KMS-11 (cell line): ENCODE measurements at regions not wholly inside any gene's neighbourhood (a gene's known extent, or its start where the extent isn't known, plus 50 kb on each side); places are given as distances from the start of the nearest gene placed in this dataset.

Experiments
- H2AFZ ChIP-seq: fragments of 200-600 bp; sonication (generic); 2 replicates; pipeline ENCODE4 v1.6.1; 2016; ENCODE audit warnings: antibody characterized with exemption, mixed run types, low read depth
- H3K27ac ChIP-seq: fragments of 200-600 bp; sonication (generic); 2 replicates; pipeline ENCODE4 v1.6.1; 2016; ENCODE audit warnings: mild to moderate bottlenecking, mixed run types
- H3K27me3 ChIP-seq: fragments of 200-600 bp; sonication (generic); 2 replicates; pipeline ENCODE4 v1.6.1; 2017; ENCODE audit warnings: mild to moderate bottlenecking, low read depth, mixed run types, moderate library complexity; ENCODE audit not compliant: insufficient read depth
- H3K36me3 ChIP-seq: fragments of 200-600 bp; sonication (generic); 2 replicates; pipeline ENCODE4 v1.6.1; 2017; ENCODE audit warnings: mild to moderate bottlenecking, mixed run types; ENCODE audit not compliant: insufficient read depth
- H3K4me1 ChIP-seq: fragments of 200-600 bp; sonication (generic); 2 replicates; pipeline ENCODE4 v1.6.1; 2016; ENCODE audit warnings: mild to moderate bottlenecking, low read depth, mixed run types; ENCODE audit not compliant: poor library complexity, severe bottlenecking
- H3K4me2 ChIP-seq: fragments of 200-600 bp; sonication (generic); 2 replicates; pipeline ENCODE4 v1.7.0; 2016; ENCODE audit warnings: mild to moderate bottlenecking, mixed run types
- H3K4me3 ChIP-seq: fragments of 200-600 bp; sonication (generic); IDR thresholded peaks from 2 replicates; pipeline ENCODE4 v1.6.1; 2017; ENCODE audit warnings: low read depth, low read length, mixed read lengths; ENCODE audit not compliant: insufficient read depth
- H3K79me2 ChIP-seq: fragments of 200-600 bp; sonication (generic); 2 replicates; pipeline ENCODE4 v1.6.1; 2016; ENCODE audit warnings: low read depth, mixed run types; ENCODE audit not compliant: insufficient read depth
- H3K9ac ChIP-seq: fragments of 200-600 bp; sonication (generic); 2 replicates; pipeline ENCODE4 v1.6.1; 2016; ENCODE audit warnings: mild to moderate bottlenecking, mixed run types
- H4K20me1 ChIP-seq: fragments of 200-600 bp; sonication (generic); 2 replicates; pipeline ENCODE4 v1.6.1; 2016; ENCODE audit warnings: mild to moderate bottlenecking, mixed run types; ENCODE audit not compliant: insufficient read depth
- CTCF ChIP-seq: fragments of 200-600 bp; sonication (generic); conservative IDR thresholded peaks from 2 replicates; pipeline ENCODE4 v1.6.1; 2017; ENCODE audit warnings: low read depth, mild to moderate bottlenecking, antibody characterized with exemption, low read length, moderate library complexity, mixed read lengths

DNA sequence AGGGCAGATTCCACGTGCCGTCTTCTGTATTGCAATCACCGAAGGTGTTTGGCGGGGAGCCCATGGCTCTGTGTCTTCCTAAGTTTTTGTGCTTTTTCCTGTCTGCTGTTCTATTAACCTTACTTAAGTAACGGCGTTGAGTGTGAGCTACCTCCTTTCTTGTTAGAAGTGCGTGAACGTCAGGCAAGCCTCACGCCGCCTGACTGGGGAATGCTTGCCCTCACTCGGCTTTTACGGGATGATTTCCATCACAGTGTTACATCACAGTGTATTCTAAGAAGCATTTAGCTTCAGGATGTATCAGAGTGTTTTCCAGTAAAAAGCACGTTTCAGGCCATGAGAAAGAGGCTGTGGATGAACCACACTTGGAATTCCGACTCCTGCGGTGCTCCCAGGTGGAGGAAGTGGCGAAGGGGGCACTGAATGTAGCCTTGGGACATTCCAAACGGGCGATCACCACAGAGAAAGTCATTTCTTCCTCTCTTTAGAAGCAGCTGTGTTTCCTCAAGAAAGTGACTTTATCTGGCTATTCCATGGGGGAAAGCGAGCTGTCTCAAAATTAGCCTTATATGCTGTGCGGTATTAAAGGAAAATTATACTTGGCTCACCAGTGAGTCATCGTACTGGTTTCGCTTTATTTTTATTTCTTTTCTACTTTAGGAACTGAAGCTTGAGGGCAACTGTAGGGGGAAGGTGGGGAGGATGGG is 290.7 kb downstream of the KLF6 start:
- Histone ChIP-seq H3K27ac (no peak overlapping the region), H3K4me3 (no peak overlapping the region), H3K9ac (no peak overlapping the region), H3K4me2 (no peak overlapping the region), H3K27me3 (no peaks in the 10 kb centered on the region), H3K4me1 (no peaks in the 10 kb centered on the region), H3K79me2 (no peaks in the 10 kb centered on the region), H3K36me3 (no peaks in the 10 kb centered on the region), H2AFZ (no peak overlapping the region), H4K20me1 (no peaks in the 10 kb centered on the region)
- no peak for TF ChIP-seq CTCF

DNA sequence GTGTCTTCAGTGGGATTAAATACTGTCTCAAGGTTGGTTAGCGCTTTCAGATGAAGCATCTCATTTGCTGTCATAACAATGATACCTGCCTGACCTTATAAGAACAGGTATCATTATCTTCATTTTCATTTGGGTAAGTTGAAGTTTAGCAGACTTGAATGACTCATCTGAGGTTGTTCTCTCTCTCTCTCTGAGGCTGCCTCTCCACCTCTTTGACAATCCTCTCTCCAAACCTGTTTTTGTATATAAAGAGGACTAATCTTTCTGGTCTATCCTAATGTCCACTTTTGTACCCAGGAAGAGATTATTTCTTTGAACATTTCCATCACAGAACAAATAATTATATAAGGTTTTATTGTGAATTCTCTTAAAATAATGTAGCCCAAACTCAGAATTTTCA is 291.4 kb downstream of the KLF6 start:
- no peaks in the 10 kb centered on the region for H4K20me1 ChIP-seq
- no peak overlapping the region for H2AFZ ChIP-seq
- no peak for TF ChIP-seq CTCF
- H3K79me2 ChIP-seq = no peaks in the 10 kb centered on the region
- no peaks in the 10 kb centered on the region for H3K36me3 ChIP-seq
- no peaks in the 10 kb centered on the region for H3K27me3 ChIP-seq
- no peaks in the 10 kb centered on the region for H3K4me1 ChIP-seq
- H3K27ac ChIP-seq = no peak overlapping the region
- no peak overlapping the region for H3K4me3 ChIP-seq
- H3K4me2 ChIP-seq = no peak overlapping the region
- no peak overlapping the region for H3K9ac ChIP-seq

- TF ChIP-seq CTCF = no peak
- no peaks in the 10 kb centered on the region for H3K27me3 ChIP-seq
- H4K20me1 ChIP-seq = no peaks in the 10 kb centered on the region
- no peaks in the 10 kb centered on the region for H3K36me3 ChIP-seq
- H3K79me2 ChIP-seq = no peaks in the 10 kb centered on the region
- H2AFZ ChIP-seq = no peak overlapping the region
- H3K9ac ChIP-seq = no peak overlapping the region
- no peaks in the 10 kb centered on the region for H3K4me1 ChIP-seq
- H3K27ac ChIP-seq = no peak overlapping the region
- H3K4me2 ChIP-seq = no peak overlapping the region
- no peak overlapping the region for H3K4me3 ChIP-seq
These were observed 293.4 kb downstream of the KLF6 start for GRCh38 chr10:3491571-3491970.

GRCh38 chr10:3487228-3487627 is 297.8 kb downstream of the KLF6 start:
- TF ChIP-seq CTCF = no peak
- Histone ChIP-seq H3K27me3 (no peaks in the 10 kb centered on the region), H3K4me2 (no peak overlapping the region), H3K27ac (no peak overlapping the region), H2AFZ (no peak overlapping the region), H4K20me1 (no peaks in the 10 kb centered on the region), H3K4me3 (no peak overlapping the region), H3K36me3 (no peaks in the 10 kb centered on the region), H3K4me1 (no peaks in the 10 kb centered on the region), H3K79me2 (no peaks in the 10 kb centered on the region), H3K9ac (no peak overlapping the region)
